ENCODE measurements at regions not wholly inside any gene's neighbourhood (a gene's known extent, or its start where the extent isn't known, plus 50 kb on each side); places are given as distances from the start of the nearest gene placed in this dataset.

DNA sequence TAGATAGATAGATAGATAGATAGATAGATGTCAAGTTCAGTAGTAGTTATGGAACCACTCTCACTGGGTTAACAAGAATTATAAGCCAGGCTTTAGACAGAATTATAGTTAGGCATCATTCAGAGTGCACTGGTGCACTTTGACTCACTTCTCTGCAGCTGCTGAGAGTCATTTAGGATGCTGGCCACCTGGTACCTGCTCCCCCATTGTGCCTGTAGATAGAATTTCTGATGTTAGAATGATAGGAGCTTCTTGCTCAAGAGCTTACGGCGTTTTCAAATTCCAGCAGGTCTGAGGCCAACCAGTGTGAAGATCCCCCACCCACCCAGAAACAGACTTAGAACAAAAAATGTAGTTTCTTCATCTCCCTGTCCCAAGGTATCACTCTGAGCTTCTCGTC is 107.8 kb upstream of the HMCN1 start:
- Histone ChIP-seq H3K9me3 (no peaks in the 10 kb centered on the region; the same call in 1 of the 2 replicates), H3K4me3 (ENCODE audit: low read depth, low read length) (no peak overlapping the region), H3K27me3 (replicated peaks; ENCODE audit: control insufficient read depth, insufficient read depth, low read length) (no peaks in the 10 kb centered on the region), H3K36me3 (ENCODE audit: control insufficient read depth, insufficient read depth, low read length) (no peaks in the 10 kb centered on the region), H3K4me1 (0 out of 2 replicates have a peak, but pooled peaks cover 5% of the 10 kb centered on the region)
- ChIA-PET POLR2A (no interaction called here), CTCF (no interaction called here)
- Mint-ChIP-seq H3K4me3 (ENCODE audit: unreplicated experiment) (no peak overlapping the region), H3K9me3 (ENCODE audit: unreplicated experiment) (peaks cover 18% of the 10 kb centered on the region), H3K36me3 (ENCODE audit: insufficient read depth, unreplicated experiment) (no peaks in the 10 kb centered on the region), H3K27me3 (ENCODE audit: insufficient read depth, unreplicated experiment) (no peaks in the 10 kb centered on the region), H3K4me1 (ENCODE audit: low read depth, unreplicated experiment) (peaks cover 17% of the 10 kb centered on the region), H3K27ac (ENCODE audit: unreplicated experiment) (no peak overlapping the region)
- TF ChIP-seq, protein P1, sequence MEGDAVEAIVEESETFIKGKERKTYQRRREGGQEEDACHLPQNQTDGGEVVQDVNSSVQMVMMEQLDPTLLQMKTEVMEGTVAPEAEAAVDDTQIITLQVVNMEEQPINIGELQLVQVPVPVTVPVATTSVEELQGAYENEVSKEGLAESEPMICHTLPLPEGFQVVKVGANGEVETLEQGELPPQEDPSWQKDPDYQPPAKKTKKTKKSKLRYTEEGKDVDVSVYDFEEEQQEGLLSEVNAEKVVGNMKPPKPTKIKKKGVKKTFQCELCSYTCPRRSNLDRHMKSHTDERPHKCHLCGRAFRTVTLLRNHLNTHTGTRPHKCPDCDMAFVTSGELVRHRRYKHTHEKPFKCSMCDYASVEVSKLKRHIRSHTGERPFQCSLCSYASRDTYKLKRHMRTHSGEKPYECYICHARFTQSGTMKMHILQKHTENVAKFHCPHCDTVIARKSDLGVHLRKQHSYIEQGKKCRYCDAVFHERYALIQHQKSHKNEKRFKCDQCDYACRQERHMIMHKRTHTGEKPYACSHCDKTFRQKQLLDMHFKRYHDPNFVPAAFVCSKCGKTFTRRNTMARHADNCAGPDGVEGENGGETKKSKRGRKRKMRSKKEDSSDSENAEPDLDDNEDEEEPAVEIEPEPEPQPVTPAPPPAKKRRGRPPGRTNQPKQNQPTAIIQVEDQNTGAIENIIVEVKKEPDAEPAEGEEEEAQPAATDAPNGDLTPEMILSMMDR (IDR thresholded peaks at IDR 0.05; ENCODE audit: insufficient read depth in 1 of 2, low read depth in 1 of 2, low read length in 1 of 2, severe bottlenecking in 1 of 2, unreplicated experiment in 1 of 2) = no peak
- intact Hi-C loops (cut with micrococcal nuclease; ENCODE audit: unreplicated experiment) = no loop called here
- no TSS peak for BruUV-seq (replicated peaks)
- no peak for DNase-seq

GRCh38 chr1:185610954-185611353 is 123.2 kb upstream of the HMCN1 start:
- Mint-ChIP-seq H3K27ac (ENCODE audit: unreplicated experiment) (no peak overlapping the region), H3K4me3 (ENCODE audit: unreplicated experiment) (no peak overlapping the region), H3K27me3 (ENCODE audit: insufficient read depth, unreplicated experiment) (no peaks in the 10 kb centered on the region), H3K4me1 (ENCODE audit: low read depth, unreplicated experiment) (no peaks in the 10 kb centered on the region), H3K36me3 (ENCODE audit: insufficient read depth, unreplicated experiment) (no peaks in the 10 kb centered on the region), H3K9me3 (ENCODE audit: unreplicated experiment) (peaks cover 8% of the 10 kb centered on the region)
- no peak overlapping the region for H3K4me3 ChIP-seq (ENCODE audit: low read depth, low read length)
- no peaks in the 10 kb centered on the region for H3K27me3 ChIP-seq (replicated peaks; ENCODE audit: control insufficient read depth, insufficient read depth, low read length)
- H3K9me3 ChIP-seq = peaks cover 7% of the 10 kb centered on the region; the same call in 1 of the 2 replicates
- POLR2A ChIA-PET = no interaction called here
- intact Hi-C loops (cut with micrococcal nuclease; ENCODE audit: unreplicated experiment) = no loop called here
- CTCF ChIA-PET = no interaction called here
- TF ChIP-seq, protein P1 (IDR thresholded peaks at IDR 0.05; ENCODE audit: insufficient read depth in 1 of 2, low read depth in 1 of 2, low read length in 1 of 2, severe bottlenecking in 1 of 2, unreplicated experiment in 1 of 2) = no peak
- no TSS peak for BruUV-seq (replicated peaks)
- DNase-seq = no peak
- H3K4me1 ChIP-seq = no peaks in the 10 kb centered on the region
- no peaks in the 10 kb centered on the region for H3K36me3 ChIP-seq (ENCODE audit: control insufficient read depth, insufficient read depth, low read length)

DNA sequence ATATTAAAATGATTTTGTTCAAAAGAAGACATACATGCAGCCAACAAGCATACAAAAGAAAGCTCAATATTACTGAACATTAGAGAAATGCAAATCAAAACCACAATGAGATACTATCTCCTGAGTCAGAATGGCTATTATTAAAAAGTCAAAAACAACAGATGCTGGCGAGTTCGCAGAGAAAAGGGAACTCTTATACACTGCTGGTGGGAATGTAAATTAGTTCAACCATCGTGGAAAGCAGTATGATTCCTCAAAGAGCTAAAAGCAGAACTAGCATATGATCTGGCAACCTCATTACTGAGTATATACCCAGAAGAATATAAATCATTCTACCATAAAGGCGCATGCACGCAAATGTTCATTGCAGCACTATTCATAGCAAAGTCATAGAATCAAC is 126.0 kb upstream of the HMCN1 start:
- H3K36me3 ChIP-seq (ENCODE audit: control insufficient read depth, insufficient read depth, low read length) = no peaks in the 10 kb centered on the region
- POLR2A ChIA-PET = no interaction called here
- H3K27ac Mint-ChIP-seq (ENCODE audit: unreplicated experiment) = no peak overlapping the region
- no peak overlapping the region for H3K4me3 ChIP-seq (ENCODE audit: low read depth, low read length)
- no peak for DNase-seq
- H3K4me1 Mint-ChIP-seq (ENCODE audit: low read depth, unreplicated experiment) = no peaks in the 10 kb centered on the region
- no peaks in the 10 kb centered on the region for H3K4me1 ChIP-seq
- TF ChIP-seq, protein P1 (IDR thresholded peaks at IDR 0.05; ENCODE audit: insufficient read depth in 1 of 2, low read depth in 1 of 2, low read length in 1 of 2, severe bottlenecking in 1 of 2, unreplicated experiment in 1 of 2) = no peak
- H3K27me3 Mint-ChIP-seq (ENCODE audit: insufficient read depth, unreplicated experiment) = no peaks in the 10 kb centered on the region
- intact Hi-C loops (cut with micrococcal nuclease; ENCODE audit: unreplicated experiment) = no loop called here
- H3K4me3 Mint-ChIP-seq (ENCODE audit: unreplicated experiment) = no peak overlapping the region
- no TSS peak for BruUV-seq (replicated peaks)
- no peaks in the 10 kb centered on the region for H3K27me3 ChIP-seq (replicated peaks; ENCODE audit: control insufficient read depth, insufficient read depth, low read length)
- CTCF ChIA-PET = no interaction called here
- H3K9me3 Mint-ChIP-seq (ENCODE audit: unreplicated experiment) = peaks cover 8% of the 10 kb centered on the region
- no peaks in the 10 kb centered on the region for H3K36me3 Mint-ChIP-seq (ENCODE audit: insufficient read depth, unreplicated experiment)
- no peaks in the 10 kb centered on the region for H3K9me3 ChIP-seq
